Testis (tissue), 2 donors: ENCODE measurements at regions not wholly inside any gene's neighbourhood (a gene's known extent, or its start where the extent isn't known, plus 50 kb on each side); places are given as distances from the start of the nearest gene placed in this dataset.

Experiments used
- DNase-seq: peaks from one replicate; pipeline ENCODE4 v3.0.0-alpha.2; 2019
- H3K27ac ChIP-seq, 2 donors: fragments of 200-600 bp; sonication (generic); one replicate each; pipeline ENCODE4 v1.5.1; 2019
- H3K27me3 ChIP-seq: fragments of 200-600 bp; sonication (generic); one replicate; pipeline ENCODE4 v1.5.1; 2019
- H3K36me3 ChIP-seq: fragments of 200-600 bp; sonication (generic); one replicate; pipeline ENCODE4 v1.5.1; 2017; ENCODE audit warnings: low read depth; ENCODE audit errors: missing control alignments
- H3K4me1 ChIP-seq: fragments of 200-600 bp; sonication (generic); one replicate; pipeline ENCODE4 v1.5.1; 2019
- H3K4me3 ChIP-seq, 2 donors: fragments of 200-600 bp; sonication (generic); one replicate each; pipeline ENCODE4 v1.5.1; 2017 to 2019
- H3K9me3 ChIP-seq: fragments of 200-600 bp; sonication (generic); one replicate; pipeline ENCODE4 v1.5.1; 2017
- POLR2A ChIP-seq: fragments of 450-650 bp; IDR thresholded peaks from one replicate; pipeline ENCODE4 v1.6.1; 2017; ENCODE audit warnings: antibody characterized with exemption, mild to moderate bottlenecking, moderate library complexity
- WGBS, 2 donors: methylation state at CpG; one replicate each; pipeline ENCODE4 v1.1.5; 2018; 5-methylcytosine and 5-hydroxymethylcytosine counted together
- intact Hi-C: fragments of 100-400 bp; cut with DNase I; formaldehyde crosslinking; loops from one replicate; pipeline ENCODE4 v1.15.1; 2023; ENCODE audit warnings: low total_unique reads
- TF ChIP-seq, protein P1 (sequence below), 3 experiments: fragments of 450-650 bp in 2 of 3; fragments of 200-600 bp in 1 of 3; sonication (generic) in 1 of 3; IDR thresholded peaks; one replicate each; pipeline ENCODE4 v1.5.1; 2016 to 2019; ENCODE audit warnings: antibody characterized with exemption in 3 of 3, mild to moderate bottlenecking in 2 of 3, moderate library complexity in 1 of 3

DNA sequence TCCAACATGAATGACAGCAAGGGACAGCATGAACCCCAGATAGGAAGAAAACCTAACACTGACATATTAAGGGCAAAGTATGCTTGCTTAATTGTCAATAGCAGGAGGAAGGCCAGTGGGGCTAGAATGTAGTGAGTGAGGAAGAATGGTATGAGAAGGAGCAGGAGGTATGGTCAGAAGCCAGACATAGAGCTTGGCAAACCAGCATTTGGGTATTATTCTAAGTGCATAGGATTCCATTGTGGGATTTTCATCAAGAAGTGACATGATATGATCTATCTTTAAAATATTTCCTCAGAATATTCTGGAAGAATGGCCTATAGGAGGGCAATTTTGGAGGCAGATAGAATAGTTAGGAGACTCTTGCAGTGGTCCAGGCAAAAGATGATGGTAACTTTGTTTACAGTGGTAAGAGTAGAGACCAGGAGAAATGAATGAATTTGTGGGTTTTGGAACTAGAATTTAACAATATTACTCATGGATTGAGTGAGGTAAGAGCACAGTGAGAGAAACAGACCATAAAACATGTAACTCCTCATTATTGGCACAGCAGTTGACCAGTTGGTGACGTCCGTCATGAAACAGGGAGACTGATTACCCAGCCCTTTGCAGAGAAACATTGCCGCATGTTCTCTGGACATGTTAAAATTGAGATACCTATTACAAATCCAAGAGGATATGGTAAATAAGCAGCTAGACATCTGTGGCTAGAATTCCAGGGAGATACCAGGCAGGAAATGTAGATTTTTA is 246.5 kb upstream of the HS3ST1 start:
- Histone ChIP-seq H3K9me3 (no peaks in the 10 kb centered on the region), H3K4me1 (no peaks in the 10 kb centered on the region), H3K27ac (no peak overlapping the region)

DNA sequence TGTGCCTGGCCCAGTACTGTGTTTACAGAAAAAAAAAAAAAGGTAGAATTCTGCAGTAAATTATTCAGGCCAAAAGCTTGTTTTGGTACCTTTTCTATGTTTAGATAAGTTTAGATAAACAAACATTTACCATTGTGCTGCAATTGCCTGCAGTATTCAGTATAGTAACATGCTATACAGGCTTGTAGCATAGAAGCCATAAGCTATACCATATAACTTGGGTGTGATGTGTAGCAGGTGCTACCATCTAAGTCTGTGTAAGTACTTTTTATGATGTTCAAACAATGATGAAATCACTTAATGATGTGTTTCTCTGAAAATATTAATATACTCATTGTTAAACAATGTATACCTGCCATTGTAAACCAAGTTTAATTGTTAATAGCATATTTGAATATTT is 241.6 kb upstream of the HS3ST1 start:
- TF ChIP-seq, protein P1, sequence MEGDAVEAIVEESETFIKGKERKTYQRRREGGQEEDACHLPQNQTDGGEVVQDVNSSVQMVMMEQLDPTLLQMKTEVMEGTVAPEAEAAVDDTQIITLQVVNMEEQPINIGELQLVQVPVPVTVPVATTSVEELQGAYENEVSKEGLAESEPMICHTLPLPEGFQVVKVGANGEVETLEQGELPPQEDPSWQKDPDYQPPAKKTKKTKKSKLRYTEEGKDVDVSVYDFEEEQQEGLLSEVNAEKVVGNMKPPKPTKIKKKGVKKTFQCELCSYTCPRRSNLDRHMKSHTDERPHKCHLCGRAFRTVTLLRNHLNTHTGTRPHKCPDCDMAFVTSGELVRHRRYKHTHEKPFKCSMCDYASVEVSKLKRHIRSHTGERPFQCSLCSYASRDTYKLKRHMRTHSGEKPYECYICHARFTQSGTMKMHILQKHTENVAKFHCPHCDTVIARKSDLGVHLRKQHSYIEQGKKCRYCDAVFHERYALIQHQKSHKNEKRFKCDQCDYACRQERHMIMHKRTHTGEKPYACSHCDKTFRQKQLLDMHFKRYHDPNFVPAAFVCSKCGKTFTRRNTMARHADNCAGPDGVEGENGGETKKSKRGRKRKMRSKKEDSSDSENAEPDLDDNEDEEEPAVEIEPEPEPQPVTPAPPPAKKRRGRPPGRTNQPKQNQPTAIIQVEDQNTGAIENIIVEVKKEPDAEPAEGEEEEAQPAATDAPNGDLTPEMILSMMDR (IDR thresholded peaks at IDR 0.05) = no peak
- TF ChIP-seq POLR2A = no peak
- no peaks in the 10 kb centered on the region for H3K9me3 ChIP-seq
- no peaks in the 10 kb centered on the region for H3K4me1 ChIP-seq
- intact Hi-C loops = no loop called here
- H3K27me3 ChIP-seq = no peaks in the 10 kb centered on the region
- H3K27ac ChIP-seq = no peak overlapping the region
- DNase-seq = no peak
- no peaks in the 10 kb centered on the region for H3K36me3 ChIP-seq
- H3K4me3 ChIP-seq = no peak overlapping the region

More for the DNA sequence above, 246.5 kb upstream of the HS3ST1 start:
- no peak for TF ChIP-seq POLR2A
- TF ChIP-seq, protein P1 (IDR thresholded peaks at IDR 0.05) = no peak
- H3K36me3 ChIP-seq = no peaks in the 10 kb centered on the region
- H3K4me3 ChIP-seq = no peak overlapping the region
- intact Hi-C loops = no loop called here
- H3K27me3 ChIP-seq = no peaks in the 10 kb centered on the region
- DNase-seq = no peak
- WGBS, 2 donors = 91 to 94% methylated on average over 3 of the region's 3 CpGs

DNA sequence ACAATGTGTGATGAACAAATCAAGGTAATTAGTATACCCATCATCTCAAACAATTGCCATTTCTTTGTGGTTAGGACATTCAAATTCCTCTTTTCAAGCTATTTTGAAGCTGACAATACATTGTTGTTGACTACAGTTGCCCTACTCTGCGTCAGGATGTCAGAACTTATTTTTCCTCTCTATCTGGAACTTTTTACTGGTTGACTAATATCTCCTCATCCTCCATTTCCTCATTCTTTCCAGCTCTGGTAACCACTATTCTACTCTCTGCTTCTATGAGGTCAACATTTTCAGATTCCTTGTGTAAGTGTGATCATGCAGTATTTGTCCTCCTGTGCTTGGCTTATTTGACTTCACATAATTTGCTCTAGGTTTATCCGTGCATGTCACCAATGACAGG is 240.5 kb upstream of the HS3ST1 start:
- H3K36me3 ChIP-seq = no peaks in the 10 kb centered on the region
- H3K4me1 ChIP-seq = no peaks in the 10 kb centered on the region
- intact Hi-C loops = no loop called here
- TF ChIP-seq POLR2A = no peak
- TF ChIP-seq, protein P1 (IDR thresholded peaks at IDR 0.05) = no peak
- WGBS, 2 donors = 91 to 94% methylated on average over 2 of the region's 2 CpGs
- no peak overlapping the region for H3K4me3 ChIP-seq
- DNase-seq = no peak
- no peaks in the 10 kb centered on the region for H3K9me3 ChIP-seq
- H3K27ac ChIP-seq = no peak overlapping the region
- H3K27me3 ChIP-seq = no peaks in the 10 kb centered on the region

DNA sequence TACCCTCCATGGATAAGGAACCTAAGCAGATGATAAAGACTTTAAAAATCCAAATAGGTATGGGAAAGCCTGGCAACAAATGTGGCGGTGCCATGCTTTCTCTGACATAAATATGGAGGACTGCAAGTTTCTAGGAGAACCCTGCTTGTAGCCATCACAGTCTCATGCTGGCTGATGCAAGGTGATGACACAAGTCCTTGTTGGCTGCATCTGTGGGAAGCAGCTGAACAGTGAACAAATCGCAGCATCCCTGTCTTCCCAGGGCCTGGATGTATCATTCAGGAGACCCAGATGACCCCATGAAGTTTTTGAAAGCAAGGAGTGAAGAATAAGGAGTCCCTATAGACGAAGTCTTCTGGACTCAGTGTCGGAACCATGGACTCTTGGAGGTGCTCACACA is 234.4 kb upstream of the HS3ST1 start:
- intact Hi-C loops = no loop called here
- TF ChIP-seq POLR2A = no peak
- TF ChIP-seq, protein P1 (IDR thresholded peaks at IDR 0.05) = no peak
- Histone ChIP-seq H3K4me1 (no peaks in the 10 kb centered on the region), H3K27me3 (no peaks in the 10 kb centered on the region), H3K36me3 (no peaks in the 10 kb centered on the region), H3K9me3 (no peaks in the 10 kb centered on the region), H3K27ac (no peak overlapping the region), H3K4me3 (no peak overlapping the region)
- no peak for DNase-seq
- WGBS, 2 donors = 88 to 94% methylated on average over 4 of the region's 4 CpGs
